Left ventricle myocardium inferior (tissue), 1 donor: ENCODE measurements at regions not wholly inside any gene's neighbourhood (a gene's known extent, or its start where the extent isn't known, plus 50 kb on each side); places are given as distances from the start of the nearest gene placed in this dataset.
"Not testable (repeated sequence)": the region's sequence is repeated elsewhere in the genome, so short reads cannot be mapped to it uniquely, and the experiment has no call there.

Experiments used
- DNase-seq: peaks from one replicate; pipeline ENCODE4 v3.0.0-alpha.2; 2020
- H3K27ac ChIP-seq: fragments of 200-600 bp; replicated peaks from 2 replicates; pipeline ENCODE4 v1.8.0; 2021
- H3K27me3 ChIP-seq: fragments of 200-600 bp; 2 replicates; pipeline ENCODE4 v1.8.0; 2021; ENCODE audit warnings: low read depth
- H3K36me3 ChIP-seq: fragments of 200-600 bp; 2 replicates; pipeline ENCODE4 v1.8.0; 2021
- H3K4me1 ChIP-seq: fragments of 200-600 bp; 2 replicates; pipeline ENCODE4 v1.8.0; 2021
- H3K4me3 ChIP-seq: fragments of 200-600 bp; 2 replicates; pipeline ENCODE4 v1.8.0; 2021; ENCODE audit warnings: mild to moderate bottlenecking, moderate library complexity
- H3K9me3 ChIP-seq: fragments of 200-600 bp; replicated peaks from 2 replicates; pipeline ENCODE4 v1.8.0; 2021
- CTCF ChIP-seq: fragments of 200-600 bp; IDR thresholded peaks from 2 replicates; pipeline ENCODE4 v1.8.0; 2021; ENCODE audit warnings: antibody characterized with exemption, mild to moderate bottlenecking, borderline replicate concordance
- intact Hi-C: fragments of 100-400 bp; cut with micrococcal nuclease; formaldehyde crosslinking; loops from one replicate; pipeline ENCODE4 v1.11.0; 2022
- donor health status: DM: no; HTN: yes; CAD: no; lungs with severe emphysema.

DNA sequence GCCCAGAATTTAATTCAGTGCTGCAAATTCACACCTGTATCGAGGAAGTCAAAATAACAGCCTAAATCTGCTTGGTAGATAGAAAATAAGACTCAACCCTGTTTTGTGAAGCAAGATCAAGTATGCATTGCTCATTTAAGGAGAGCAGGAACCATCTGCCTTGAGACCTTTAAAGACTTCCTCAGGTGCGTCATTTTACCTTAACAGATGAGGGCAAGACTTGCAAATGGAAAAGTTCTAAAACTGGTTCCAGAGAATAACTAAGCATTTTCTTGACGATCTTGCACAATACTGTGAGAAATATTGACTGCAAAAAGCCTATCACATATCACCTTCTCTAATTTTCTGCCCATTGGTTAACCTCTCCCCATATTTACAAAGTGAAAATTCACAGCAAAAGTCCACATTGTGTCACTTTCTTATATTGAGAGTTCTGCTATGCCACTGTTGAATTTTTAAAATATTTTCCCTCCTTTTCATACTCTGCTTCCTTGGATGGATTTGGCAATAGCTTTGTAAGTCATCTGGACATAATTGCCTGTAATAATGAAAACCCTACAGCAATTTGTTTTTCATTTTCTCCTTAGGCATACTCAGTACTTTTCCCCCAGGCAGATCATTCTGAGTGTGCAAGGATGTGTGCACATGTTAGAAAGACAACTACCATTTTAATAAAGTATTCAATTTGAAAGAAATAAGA is 234.2 kb downstream of the AASDHPPT start:
- H3K36me3 ChIP-seq: no peaks in the 10 kb centered on the region
- no peak overlapping the region for H3K4me3 ChIP-seq
- H3K9me3 ChIP-seq: no peaks in the 10 kb centered on the region
- no peak for TF ChIP-seq CTCF
- intact Hi-C loops: no loop called here
- H3K27me3 ChIP-seq: no peaks in the 10 kb centered on the region
- no peak overlapping the region for H3K27ac ChIP-seq
- DNase-seq: no peak
- no peaks in the 10 kb centered on the region for H3K4me1 ChIP-seq

DNA sequence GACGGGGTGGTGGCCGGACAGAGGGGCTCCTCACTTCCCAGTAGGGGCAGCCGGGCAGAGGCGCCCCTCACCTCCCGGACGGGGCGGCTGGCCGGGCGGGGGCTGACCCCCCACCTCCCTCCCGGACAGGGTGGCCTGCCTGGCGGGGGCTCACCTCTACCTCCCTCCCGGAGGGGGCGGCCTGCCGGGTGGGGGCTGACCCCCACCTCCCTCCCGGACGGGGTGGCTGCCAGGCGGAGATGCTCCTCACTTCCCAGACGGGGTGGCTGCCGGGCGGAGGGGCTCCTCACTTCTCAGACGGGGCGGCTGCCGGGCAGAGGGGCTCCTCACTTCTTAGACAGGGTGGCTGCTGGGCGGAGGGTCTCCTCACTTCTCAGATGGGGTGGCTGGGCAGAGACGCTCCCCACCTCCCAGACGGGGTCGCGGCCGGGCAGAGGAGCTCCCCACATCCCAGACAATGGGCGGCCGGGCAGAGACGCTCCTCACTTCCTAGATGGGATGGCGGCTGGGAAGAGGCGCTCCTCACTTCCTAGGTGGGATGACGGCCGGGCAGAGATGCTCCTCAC is 239.8 kb downstream of the AASDHPPT start:
- intact Hi-C loops, DNase-seq, H3K27ac ChIP-seq, H3K9me3 ChIP-seq, H3K4me3 ChIP-seq, H3K4me1 ChIP-seq, H3K36me3 ChIP-seq, H3K27me3 ChIP-seq: not testable (repeated sequence)

GRCh38 chr11:106321601-106322000 is 244.1 kb downstream of the AASDHPPT start:
- no peak overlapping the region for H3K27ac ChIP-seq
- no peaks in the 10 kb centered on the region for H3K4me1 ChIP-seq
- H3K4me3 ChIP-seq: no peak overlapping the region
- peaks cover 8% of the 10 kb centered on the region for H3K9me3 ChIP-seq
- intact Hi-C loops: no loop called here
- no peak for TF ChIP-seq CTCF
- no peak for DNase-seq
- H3K27me3 ChIP-seq: no peaks in the 10 kb centered on the region
- no peaks in the 10 kb centered on the region for H3K36me3 ChIP-seq

GRCh38 chr11:106322106-106322505 is 244.6 kb downstream of the AASDHPPT start:
- H3K36me3 ChIP-seq: no peaks in the 10 kb centered on the region
- no peaks in the 10 kb centered on the region for H3K4me1 ChIP-seq
- no peaks in the 10 kb centered on the region for H3K27me3 ChIP-seq
- no peak overlapping the region for H3K4me3 ChIP-seq
- no peak overlapping the region for H3K27ac ChIP-seq
- intact Hi-C loops: no loop called here
- peaks cover 8% of the 10 kb centered on the region for H3K9me3 ChIP-seq
- DNase-seq: no peak
- no peak for TF ChIP-seq CTCF

DNA sequence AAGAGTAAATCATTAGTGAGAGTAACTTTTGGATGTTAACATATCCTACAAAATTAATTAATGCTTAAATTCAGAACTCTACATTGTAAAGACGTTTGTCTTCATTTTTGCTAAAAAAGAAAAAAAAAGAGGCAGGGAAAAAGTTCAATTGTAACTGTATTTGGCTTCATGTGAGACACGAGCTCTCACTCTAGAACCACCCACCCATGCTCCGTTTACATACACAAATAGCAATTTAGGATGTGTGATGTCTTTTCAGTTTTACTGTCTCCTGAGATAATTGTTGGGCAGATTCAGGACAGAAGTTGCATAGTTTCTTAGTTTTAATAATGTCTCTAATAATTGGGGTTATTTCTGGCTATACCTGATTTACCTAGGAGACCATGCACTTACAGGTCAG is 248.6 kb downstream of the AASDHPPT start:
- DNase-seq: no peak
- Histone ChIP-seq H3K4me3 (no peak overlapping the region), H3K27ac (no peak overlapping the region), H3K36me3 (no peaks in the 10 kb centered on the region), H3K9me3 (no peaks in the 10 kb centered on the region), H3K4me1 (no peaks in the 10 kb centered on the region), H3K27me3 (no peaks in the 10 kb centered on the region)
- intact Hi-C loops: no loop called here
- no peak for TF ChIP-seq CTCF

DNA sequence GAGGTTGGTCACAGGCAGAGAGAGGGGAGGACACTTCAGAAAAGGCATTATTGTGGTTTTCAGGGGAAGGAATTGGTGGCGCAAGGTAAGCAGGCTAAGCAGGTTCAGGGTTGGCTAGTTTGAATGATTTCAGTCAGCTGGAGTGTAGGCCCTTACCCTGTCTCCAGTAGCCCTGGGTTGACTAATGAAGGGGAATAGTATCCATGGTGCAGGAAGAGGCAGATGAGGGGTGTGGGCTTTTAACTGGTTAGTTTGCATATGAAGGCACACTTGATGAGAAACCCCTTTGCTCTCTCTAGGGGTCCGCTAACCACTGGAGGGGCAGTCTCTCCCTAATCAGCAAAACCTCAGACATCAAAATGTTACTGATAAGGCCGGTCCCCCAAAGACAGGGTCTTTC is 249.7 kb downstream of the AASDHPPT start:
- no peak for TF ChIP-seq CTCF
- Histone ChIP-seq H3K4me1 (no peaks in the 10 kb centered on the region), H3K9me3 (no peaks in the 10 kb centered on the region), H3K27ac (no peak overlapping the region), H3K27me3 (no peaks in the 10 kb centered on the region), H3K36me3 (no peaks in the 10 kb centered on the region), H3K4me3 (no peak overlapping the region)
- no peak for DNase-seq
- intact Hi-C loops: no loop called here
